HG03571 (cell line): ENCODE measurements at regions not wholly inside any gene's neighbourhood (a gene's known extent, or its start where the extent isn't known, plus 50 kb on each side); places are given as distances from the start of the nearest gene placed in this dataset.
"Not testable (repeated sequence)": the region's sequence is repeated elsewhere in the genome, so short reads cannot be mapped to it uniquely, and the experiment has no call there.

Experiments
- ATAC-seq: cut with Tn5 transposase; IDR thresholded peaks from one replicate; pipeline ENCODE4 v1.9.1; 2021; ENCODE audit not compliant: unreplicated experiment

DNA sequence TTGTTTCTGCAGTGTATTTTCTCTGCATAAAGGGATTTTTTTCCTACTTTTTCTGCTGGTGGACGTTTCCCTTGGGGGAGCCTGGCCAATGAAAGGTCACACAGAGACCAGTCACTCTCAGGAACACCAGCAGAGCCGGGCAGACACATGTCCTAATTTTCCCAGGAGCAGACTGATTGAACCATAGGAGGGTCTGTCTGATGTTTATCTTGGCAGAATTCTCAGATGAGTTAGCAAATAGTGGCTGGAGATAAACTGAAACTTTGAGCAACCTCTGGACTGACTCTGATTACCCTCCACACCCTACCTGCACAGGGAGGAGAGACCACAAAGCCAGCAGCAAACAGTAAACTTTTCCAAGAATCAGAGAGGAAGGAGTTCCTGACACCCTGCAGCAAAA lies 90.0 kb upstream of the PLGLB2 start:
- ATAC-seq, result not testable (repeated sequence)

DNA sequence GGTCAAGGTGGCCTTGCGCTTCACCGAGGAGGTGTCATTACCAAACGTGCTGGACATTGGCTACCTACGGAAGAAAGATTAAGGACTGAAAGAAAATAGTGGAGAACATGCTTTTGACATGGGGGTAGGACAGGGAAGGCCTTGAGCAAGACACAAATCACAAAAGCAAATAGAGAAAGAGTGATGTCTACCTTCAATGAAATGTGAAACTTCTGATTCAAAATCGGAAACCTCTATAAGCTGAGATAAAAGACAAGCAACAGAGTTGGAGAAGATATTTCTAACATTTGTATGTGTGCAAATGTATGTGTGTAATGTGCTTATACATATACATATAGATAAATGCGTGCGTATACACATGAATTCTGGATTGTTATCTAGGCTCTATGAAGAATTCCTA lies 89.5 kb upstream of the PLGLB2 start:
- not testable (repeated sequence) for ATAC-seq

DNA sequence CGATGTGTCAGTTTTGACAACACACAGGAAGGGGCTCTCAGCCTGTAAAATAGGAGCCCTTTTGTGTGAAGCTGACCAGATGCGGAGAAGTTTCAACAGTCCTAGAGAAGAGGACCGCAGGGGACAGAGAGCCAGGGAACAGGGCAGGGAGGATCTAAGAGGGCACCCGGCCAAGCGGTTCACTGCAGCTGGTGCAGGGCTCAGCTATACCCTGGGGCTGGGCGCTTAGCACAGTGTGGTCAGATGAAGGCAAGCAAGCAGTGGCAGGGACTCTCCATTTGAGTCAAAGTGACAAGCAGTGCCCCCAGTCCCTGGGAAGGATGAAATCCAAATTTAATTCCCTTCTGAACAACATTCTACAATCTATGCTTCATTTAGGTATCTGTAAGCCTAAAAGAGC lies 88.9 kb upstream of the PLGLB2 start:
- not testable (repeated sequence) for ATAC-seq

DNA sequence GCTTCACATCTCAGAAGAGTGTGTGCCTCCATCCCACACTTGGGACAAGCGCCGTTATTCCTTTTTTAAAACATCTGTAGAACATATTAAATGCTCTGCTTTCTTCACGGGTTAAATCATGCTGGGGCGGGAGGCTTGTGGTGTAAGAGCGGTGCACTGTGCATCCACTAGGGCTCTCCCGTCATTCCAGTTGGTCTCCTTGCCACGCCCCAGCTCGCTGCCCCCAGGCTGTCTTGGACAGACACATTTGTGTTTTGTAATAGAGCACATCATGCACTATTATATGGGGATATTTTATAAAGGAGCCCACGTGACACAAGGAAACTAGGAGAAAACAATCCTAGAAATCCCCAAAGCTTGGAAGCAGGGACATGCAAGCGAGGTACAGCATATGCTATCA lies 87.7 kb upstream of the PLGLB2 start:
- not testable (repeated sequence) for ATAC-seq

DNA sequence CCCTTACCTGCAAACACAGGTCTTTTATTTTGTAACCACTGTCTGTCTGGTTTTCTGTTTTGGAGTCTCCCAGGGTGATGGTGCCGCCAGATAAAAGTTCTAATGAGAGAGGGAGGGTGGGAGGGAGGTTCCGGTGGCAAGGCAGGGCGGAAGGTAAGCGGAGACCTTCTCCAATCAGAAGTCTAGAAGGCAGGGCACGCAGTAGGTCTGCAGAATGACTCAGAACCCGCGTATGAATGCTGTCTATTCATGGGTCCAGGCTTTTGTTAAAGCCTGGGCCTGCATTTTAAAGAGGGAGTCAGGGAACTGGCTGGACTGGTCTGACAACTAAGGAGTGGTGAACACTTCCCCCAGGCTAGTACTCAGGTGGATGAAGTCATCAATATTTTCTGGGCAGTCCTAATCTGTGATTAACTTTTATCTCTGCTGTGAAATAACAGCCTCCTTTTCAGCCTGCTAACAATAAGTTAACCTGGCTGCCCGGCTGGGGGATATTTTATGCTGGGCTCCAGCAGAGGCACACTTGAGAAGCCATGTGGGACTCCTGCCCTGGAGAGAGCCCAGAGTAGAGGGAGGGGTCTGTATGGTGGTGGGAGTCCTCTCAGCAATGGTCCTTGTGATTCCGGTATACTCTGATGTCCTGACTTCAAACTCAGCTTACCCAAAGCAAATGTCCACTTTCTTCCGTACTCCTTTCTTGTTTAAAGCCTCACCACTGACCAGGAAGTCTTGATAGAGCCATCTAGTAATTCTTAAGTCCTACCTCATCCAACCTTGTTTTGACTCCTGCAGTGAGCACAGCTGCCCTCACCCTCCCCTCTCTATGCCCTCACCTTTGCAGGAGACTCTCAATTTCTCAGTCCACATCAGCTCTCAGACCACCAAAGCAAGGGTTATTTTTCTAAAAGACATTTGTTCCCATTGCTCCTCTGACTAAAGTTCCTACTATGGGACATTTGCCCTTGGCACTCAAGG lies 85.3 kb upstream of the PLGLB2 start:
- not testable (repeated sequence) for ATAC-seq

DNA sequence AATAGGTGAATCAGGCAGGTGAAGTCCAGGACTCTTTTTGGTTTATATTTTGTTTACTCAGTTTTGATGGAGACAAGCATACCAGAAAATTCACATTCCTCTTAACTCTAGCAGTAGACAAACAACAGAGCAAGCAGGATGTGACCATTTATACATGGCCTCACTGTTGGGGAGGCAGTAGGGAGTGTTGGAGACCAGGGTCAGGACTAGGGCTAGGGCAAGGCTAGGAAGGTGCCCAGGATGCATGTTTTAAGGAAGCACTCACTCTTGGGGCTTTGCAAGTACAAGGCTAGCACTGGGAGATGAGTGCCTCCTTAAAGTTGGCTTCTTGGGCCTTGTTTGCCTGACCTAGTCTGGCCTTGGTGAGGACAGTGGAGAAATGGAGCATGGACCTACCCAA lies 84.5 kb upstream of the PLGLB2 start:
- not testable (repeated sequence) for ATAC-seq

DNA sequence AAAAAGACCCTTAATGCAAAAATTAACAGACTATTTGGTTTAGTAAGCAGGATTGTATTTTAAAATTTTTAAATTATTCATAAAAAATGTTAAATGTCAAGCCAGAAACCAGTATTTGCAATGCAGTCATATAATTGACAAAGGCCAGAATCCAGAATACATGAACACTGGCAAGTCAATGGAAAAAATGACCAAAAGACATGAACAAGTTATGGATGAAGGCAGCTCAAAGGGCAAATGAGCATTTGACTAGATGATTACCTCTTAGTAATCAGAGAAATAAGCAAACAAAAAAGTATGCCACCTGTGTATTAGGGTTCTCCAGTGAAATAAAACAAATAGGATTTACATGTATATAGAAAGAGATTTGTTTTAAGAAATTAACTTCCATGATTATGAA lies 80.9 kb upstream of the PLGLB2 start:
- ATAC-seq, result not testable (repeated sequence)

DNA sequence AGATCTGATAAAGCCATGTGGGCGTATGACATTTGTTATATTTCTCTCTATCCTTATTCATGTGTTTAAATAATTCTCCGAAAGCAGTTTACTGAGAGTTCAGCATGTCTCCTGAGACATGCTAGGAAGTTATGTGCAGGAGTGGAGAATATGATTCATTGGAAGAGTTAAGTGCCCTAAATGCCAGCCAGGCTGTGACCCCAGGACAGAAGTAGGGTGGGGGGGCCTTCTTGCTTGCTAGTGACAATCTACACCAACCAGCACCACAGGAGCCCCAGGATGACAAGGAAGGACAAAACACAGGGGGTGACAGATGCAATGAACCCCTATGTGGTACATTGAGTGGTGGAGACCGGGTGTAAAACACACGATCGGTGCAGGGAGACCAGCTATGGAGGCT lies 79.5 kb upstream of the PLGLB2 start:
- not testable (repeated sequence) for ATAC-seq

DNA sequence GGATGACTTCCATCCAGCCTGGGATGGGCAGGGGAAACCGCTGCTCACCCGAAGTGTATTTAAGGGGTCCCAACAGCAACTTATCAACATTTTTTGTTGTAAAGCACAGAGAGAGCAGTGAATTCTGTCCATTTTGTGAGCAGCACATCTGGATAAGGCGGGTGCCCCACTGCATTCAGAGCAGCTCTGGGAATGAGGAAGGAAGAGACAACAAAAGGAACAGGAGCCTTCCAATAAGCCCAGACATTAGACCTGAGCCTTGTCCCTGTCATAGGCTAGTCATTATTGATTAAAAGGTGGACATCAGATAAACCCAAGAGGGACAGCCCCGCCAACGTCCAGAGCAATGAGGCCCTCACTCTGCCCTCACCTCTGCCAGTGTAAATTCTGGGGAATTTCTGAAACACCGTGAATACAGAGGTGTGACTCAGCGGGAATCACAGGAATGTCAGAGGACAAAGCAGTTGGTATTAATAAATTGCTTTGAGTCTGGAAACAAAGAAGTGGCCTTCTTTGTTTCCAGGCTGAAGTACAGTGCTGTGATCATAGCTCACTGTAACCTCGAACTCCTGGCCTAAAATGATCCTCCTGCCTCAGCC lies 78.2 kb upstream of the PLGLB2 start:
- ATAC-seq, result not testable (repeated sequence)

DNA sequence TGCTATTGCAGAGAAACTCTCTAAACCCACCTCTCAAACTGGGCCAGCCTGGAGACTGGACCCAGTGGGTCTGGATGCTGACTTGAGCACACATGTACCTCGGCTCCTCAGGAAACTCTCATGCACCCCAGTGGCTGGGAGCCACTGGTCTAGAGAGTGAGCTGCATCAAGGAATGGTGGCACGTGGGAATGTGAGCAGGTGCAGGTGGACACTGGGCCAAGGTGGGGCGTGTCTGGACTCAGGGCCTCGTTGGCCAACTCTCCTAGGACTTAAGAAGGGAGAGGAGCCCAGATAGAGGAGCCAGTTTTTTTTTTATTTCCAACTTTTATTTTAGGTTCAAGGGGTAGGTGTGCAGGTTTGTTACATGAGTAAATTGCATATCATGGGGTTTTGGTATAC lies 75.5 kb upstream of the PLGLB2 start:
- ATAC-seq, result not testable (repeated sequence)

DNA sequence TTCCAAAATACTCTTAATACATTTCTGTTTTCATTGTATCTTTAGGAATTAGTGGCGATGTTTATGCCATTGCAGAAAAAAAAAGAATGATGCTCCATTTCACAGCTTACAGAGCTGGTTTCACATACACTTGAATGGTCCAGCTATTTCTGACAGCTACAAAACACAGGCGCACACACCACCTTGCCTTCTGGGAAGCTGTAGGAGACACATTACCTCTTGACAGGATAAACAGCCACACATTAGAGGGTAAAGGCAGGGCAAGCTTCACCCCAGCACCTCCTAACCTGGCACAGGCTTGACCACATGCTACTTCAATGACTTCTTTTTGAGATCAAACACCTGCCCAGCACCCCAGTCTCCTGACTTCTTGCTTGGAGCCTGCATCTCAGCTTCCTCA lies 73.2 kb upstream of the PLGLB2 start:
- ATAC-seq, result not testable (repeated sequence)

DNA sequence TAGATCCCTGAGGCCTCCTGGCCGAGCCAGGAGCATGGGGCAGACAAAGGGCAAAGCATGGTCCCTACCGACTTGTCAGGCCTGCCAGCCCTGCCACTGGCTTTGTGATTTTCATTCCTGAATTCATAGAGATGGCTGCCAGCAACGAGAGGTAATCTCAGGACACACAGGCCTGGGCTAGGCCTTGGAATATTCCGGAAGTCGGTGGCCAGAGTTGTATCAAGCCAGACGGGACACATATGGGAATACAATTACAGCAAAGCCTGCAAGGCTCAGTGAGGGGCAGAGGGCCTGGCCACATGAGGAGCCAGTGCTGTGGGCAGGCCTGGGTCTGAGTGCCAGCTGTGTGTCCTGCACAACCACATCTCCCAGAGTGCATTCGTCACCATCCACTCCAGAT lies 72.4 kb upstream of the PLGLB2 start:
- not testable (repeated sequence) for ATAC-seq

DNA sequence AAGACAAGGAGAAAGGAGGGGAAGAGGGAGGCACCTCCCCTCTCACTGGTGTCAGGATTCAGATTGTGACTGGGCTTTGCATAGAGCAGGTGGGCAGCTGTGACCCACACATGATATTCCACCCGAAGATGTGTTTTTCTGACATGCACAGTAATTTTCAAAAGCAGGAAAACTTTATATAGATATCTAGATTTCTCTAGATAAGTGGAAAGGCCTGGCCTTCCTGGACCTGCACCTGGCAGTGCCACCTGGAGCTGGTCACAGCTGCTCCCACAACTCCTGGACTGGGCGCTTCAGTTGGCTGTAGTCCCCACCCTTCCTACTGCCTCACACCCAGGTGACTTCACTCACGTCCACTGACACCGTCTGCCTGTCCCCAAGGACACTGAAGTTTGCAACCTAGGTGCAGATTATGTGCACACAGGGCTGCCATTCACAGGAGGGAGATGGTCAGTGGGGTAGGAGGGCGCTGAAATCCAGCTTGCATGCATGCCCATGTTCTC lies 70.4 kb upstream of the PLGLB2 start:
- ATAC-seq, result not testable (repeated sequence)

DNA sequence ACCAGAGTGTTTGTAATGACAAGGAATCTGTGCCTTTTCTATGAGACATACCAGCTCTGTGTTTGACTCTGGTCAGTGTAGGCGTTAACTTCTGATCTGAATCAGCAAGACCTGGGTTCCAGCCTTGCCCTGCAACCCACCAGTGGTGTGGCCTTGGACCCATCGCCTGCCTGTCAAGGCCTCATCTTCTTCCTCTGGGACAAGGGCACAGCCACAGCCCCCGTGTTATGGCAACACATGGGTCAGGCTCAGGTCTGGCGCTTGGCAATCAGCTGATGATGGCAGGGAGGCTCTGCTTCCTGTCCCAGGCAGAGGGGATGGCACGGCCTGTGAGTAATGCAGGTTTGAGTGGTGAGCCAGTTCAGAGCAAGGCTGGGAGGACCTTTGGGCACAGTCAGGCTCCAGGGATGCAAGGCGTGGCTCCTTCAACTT lies 69.1 kb upstream of the PLGLB2 start:
- ATAC-seq, result not testable (repeated sequence)

DNA sequence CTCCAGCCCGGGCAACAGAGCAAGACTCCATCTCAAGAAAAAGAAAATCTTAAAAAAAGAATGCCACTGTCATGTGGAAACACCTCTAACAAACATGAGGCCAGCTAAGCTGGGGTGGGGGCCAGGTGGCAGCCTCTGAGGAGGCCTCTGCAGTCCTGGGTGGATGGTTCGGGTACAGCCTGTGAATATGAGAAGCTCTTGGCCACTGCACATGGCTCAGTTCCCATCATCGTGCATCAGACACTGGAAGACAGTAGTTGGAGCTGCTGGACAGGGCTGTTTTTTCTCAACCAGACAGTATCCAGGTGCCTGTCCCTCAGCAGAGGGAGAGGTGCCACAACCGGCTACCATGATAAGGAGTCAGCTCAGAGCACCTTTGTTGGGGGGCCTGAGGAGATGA lies 67.9 kb upstream of the PLGLB2 start:
- ATAC-seq, result not testable (repeated sequence)

DNA sequence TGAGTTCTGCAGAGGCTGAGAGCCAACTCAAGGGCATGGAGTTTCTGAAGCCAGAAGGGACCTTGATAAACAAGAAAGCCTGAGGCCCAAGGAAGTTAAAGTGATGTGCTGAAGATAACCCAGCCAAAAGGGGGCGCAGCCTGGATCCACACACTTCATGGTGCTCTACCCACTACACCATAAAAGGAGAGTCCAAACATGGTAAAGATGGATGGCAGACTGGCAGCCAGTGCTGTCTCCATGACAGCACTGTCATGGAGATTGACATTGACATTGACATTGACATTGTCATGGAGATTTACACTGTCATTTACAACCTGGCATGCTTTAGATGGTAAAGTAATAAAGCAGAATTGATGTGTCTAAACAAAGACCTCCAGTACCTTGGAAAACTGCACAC lies 67.2 kb upstream of the PLGLB2 start:
- not testable (repeated sequence) for ATAC-seq

DNA sequence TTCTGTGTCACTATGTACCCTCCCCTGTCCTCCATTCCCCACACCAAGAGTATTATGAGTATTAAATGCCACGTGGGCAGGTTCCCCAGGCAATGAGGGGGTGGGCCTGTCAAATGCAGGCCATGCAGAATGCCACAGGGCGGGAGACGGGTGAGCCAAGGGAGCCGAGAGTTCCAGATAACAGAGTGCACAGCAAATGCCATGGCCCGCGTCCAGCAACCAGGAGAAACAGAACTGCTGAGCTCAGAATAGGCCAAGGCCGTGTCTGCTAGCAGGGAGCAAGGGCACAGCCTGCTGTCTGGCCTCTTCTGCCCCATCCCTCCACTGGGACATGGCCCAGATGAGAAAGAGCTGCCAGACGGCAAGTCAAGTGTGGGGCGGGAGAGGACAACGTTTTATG lies 64.4 kb upstream of the PLGLB2 start:
- not testable (repeated sequence) for ATAC-seq

DNA sequence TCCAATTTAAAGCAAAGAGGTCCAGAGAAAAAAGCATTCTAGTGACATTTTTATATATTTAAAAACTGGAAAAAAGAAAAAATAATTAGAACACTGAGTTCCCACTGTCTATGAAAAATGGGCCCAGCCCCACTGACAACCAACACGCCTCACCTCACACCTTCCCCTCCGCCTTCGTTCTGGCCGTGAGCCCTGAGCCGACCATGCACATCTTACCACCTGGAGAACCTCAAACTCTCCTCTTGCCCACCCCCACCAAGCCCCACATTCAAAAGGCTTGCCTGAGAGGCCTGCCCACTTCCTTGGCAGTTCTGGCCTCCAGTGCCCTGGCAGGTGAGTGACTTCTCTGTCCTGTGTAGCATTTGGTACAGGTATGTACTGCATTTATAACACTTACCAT lies 63.9 kb upstream of the PLGLB2 start:
- ATAC-seq, result not testable (repeated sequence)

DNA sequence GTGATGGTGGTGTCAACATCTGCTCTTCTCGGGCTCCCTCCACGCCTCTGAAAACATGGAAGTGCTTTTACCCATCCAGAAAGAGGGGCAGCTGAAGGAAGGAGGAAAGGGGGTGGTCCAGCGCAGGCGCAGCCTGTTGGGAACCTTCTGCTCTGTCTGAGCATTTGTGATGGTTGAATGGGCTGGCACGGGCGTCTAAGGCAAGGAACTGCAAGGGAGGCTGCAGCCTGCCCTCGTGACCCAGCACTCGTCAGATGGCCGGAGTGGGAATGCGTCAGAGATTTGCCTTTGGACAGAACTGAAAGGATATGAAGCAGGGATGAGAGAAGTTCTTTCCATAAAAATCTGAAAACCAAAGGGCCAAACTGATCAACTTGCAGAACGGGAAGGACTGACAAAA lies 62.3 kb upstream of the PLGLB2 start:
- not testable (repeated sequence) for ATAC-seq

DNA sequence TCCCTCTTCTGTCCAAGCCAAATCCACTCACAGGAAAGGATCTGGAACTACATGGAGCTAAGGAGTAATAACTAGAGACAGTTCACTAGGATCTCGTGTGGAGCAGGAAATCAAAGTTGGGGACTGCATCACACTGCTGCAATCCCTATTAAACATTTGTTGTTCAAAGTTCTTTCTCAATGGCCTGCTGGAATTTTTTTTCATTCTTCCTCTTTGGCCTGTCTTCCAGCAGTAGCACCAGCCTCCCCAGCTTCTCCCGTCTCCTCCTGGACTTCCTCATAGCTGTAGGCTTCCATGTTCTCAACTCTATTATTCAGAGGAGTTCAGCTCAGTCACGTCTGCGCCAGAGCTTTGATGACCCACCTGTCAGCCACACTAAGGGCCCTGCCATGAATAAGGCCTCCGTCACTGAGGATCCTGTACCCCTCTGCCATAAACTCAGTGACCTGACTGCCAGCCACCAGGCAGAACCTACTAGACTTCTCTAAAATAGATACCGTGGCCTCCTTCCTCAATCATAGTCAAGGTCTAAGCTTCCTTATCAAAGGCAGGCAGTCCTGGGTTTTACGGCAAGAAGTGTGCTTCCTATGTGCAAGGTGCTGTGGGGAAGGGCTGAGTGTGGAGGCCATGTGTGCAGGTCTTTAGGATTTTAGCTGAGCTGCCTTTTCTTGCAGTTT lies 60.9 kb upstream of the PLGLB2 start:
- ATAC-seq, result not testable (repeated sequence)

DNA sequence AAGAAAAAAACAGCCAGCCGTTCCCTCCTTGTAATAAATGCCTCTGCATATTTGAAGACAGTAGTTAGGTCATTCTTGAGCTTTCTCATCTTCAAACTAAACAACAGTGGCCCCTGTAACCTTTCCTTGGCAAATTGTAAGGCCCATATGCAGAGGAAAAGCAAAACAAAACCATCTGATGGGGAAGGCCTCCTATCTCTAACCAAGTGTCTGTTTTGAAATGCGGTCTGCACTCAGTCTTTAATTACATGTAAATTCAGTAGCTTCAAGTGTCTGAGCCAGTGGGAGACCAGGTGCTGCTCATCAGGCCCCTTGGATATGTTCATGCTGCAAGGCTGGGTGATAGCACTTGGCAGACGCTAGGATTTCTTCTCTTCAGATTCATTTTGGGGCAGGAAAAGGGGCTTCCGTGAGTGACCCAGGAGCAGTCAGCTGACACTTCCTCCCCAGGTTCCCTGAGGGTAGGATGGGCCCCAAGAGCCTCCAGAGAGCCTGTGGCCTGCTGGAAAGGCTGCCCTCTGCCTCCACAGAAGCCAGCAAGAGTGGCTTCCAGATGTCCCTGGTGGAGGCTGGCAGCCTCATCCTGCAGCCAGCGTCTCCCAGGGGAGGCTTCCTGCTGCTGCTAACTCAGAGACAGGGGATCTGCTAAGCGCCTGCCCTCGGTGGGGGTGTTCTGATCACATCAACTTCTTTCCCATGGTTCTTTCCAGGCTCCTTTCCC lies 60.2 kb upstream of the PLGLB2 start:
- ATAC-seq, result not testable (repeated sequence)
